GM12874 (cell line): ENCODE measurements at regions not wholly inside any gene's neighbourhood (a gene's known extent, or its start where the extent isn't known, plus 50 kb on each side); places are given as distances from the start of the nearest gene placed in this dataset.

ENCODE experiments used
- TF ChIP-seq, protein P1 (sequence below): IDR thresholded peaks from 2 replicates; pipeline ENCODE4 v1.5.1; 2011; ENCODE audit warnings: low read depth, mild to moderate bottlenecking, control low read depth, low read length, moderate library complexity; ENCODE audit not compliant: insufficient read depth

DNA sequence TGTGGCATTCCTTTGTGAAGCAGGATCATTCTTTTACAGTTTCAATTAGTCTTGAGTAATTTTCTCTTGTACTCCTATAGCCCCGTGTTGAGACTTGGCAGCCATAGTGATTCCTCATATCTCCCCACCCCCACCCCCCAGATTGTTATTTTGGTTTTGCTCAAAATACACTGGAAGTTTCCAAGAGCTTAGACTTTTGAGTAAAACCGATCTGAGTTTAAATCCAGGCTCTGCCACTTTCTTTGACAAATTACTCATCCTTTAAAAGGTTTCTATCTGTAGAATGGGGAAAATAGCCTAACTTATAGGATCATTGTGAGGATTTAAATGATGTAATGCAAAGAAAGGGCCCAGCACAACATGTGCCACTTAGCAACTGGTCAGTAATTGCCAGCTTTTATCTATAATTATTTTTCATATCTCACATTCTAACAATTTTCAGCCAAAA lies 53.1 kb upstream of the RC3H1 start:
- TF ChIP-seq, protein P1, sequence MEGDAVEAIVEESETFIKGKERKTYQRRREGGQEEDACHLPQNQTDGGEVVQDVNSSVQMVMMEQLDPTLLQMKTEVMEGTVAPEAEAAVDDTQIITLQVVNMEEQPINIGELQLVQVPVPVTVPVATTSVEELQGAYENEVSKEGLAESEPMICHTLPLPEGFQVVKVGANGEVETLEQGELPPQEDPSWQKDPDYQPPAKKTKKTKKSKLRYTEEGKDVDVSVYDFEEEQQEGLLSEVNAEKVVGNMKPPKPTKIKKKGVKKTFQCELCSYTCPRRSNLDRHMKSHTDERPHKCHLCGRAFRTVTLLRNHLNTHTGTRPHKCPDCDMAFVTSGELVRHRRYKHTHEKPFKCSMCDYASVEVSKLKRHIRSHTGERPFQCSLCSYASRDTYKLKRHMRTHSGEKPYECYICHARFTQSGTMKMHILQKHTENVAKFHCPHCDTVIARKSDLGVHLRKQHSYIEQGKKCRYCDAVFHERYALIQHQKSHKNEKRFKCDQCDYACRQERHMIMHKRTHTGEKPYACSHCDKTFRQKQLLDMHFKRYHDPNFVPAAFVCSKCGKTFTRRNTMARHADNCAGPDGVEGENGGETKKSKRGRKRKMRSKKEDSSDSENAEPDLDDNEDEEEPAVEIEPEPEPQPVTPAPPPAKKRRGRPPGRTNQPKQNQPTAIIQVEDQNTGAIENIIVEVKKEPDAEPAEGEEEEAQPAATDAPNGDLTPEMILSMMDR = no peak

- TF ChIP-seq, protein P1 = no peak
Measured at GRCh38 chr1:174074757-174075156, 52.6 kb upstream of the RC3H1 start.

GRCh38 chr1:174072581-174072980 lies 50.4 kb upstream of the RC3H1 start:
- TF ChIP-seq, protein P1 = no peak
